ENCODE measurements at regions not wholly inside any gene's neighbourhood (a gene's known extent, or its start where the extent isn't known, plus 50 kb on each side); places are given as distances from the start of the nearest gene placed in this dataset.
"Not testable (repeated sequence)": the region's sequence is repeated elsewhere in the genome, so short reads cannot be mapped to it uniquely, and the experiment has no call there.

GRCh38 chr3:8313560-8314267, 187.9 kb upstream of the LMCD1 start:
- no TSS peak for BruUV-seq (replicated peaks)

GRCh38 chr3:8315526-8315925, 186.1 kb upstream of the LMCD1 start:
- H2AFZ ChIP-seq (ENCODE audit: control insufficient read depth, low read depth, low read length); H3K4me2 ChIP-seq (ENCODE audit: control insufficient read depth, insufficient read depth); BruUV-seq (replicated peaks); H3K36me3 ChIP-seq (ENCODE audit: control insufficient read depth in 2 of 2, insufficient read depth in 2 of 2, low read length in 1 of 2); H3K9me3 ChIP-seq (replicated peaks; ENCODE audit: control insufficient read depth, insufficient read depth, low read length); H3K4me1 ChIP-seq (ENCODE audit: control insufficient read depth, insufficient read depth, low read length); H3K9ac ChIP-seq (ENCODE audit: control insufficient read depth, insufficient read depth, low read length); H4K20me1 ChIP-seq (ENCODE audit: control insufficient read depth, insufficient read depth); H3K4me3 ChIP-seq; H3K27ac ChIP-seq (ENCODE audit: control insufficient read depth, insufficient read depth); in situ Hi-C loops (cut with MboI); DNase-seq (ENCODE audit: low read depth, low spot score); RAD21 ChIA-PET (ENCODE audit: unreplicated experiment); H3K27me3 ChIP-seq (replicated peaks in 1 of 2; ENCODE audit: control insufficient read depth in 2 of 2, insufficient read depth in 2 of 2, low read length in 1 of 2); FAIRE-seq; POLR2A ChIA-PET; intact Hi-C loops (cut with micrococcal nuclease; ENCODE audit: unreplicated experiment); H3K79me2 ChIP-seq (ENCODE audit: control insufficient read depth, insufficient read depth, low read length); ATAC-seq: not testable (repeated sequence)
- ChIA-PET CTCF (interaction anchor here (1.0 kb wide), 2 partner anchors 9 to 13 kb away, joined by 3 read pairs; no protein-coding TSS in a partner anchor), SMC1A (ENCODE audit: uncharacterized antibody, unreplicated experiment) (interaction anchor here (0.9 kb wide), 1 partner anchor 10 kb away, joined by 4 read pairs; no protein-coding TSS in a partner anchor)
- WGBS (ENCODE audit: insufficient coverage, insufficient replicate concordance, low lambda C conversion rate, missing lambda C conversion rate): 4% methylated on average over 3 of the region's 3 CpGs

More at GRCh38 chr3:8313560-8314267, 187.9 kb upstream of the LMCD1 start:
- no peaks in the 10 kb centered on the region for H3K79me2 ChIP-seq (ENCODE audit: control insufficient read depth, insufficient read depth, low read length)
- no peaks in the 10 kb centered on the region for H3K27me3 ChIP-seq (replicated peaks in 1 of 2; ENCODE audit: control insufficient read depth in 2 of 2, insufficient read depth in 2 of 2, low read length in 1 of 2)
- intact Hi-C loops (cut with micrococcal nuclease; ENCODE audit: unreplicated experiment): no loop called here
- H3K4me1 ChIP-seq (ENCODE audit: control insufficient read depth, insufficient read depth, low read length): no peaks in the 10 kb centered on the region
- H3K36me3 ChIP-seq (ENCODE audit: control insufficient read depth in 2 of 2, insufficient read depth in 2 of 2, low read length in 1 of 2): no peaks in the 10 kb centered on the region
- ChIA-PET RAD21 (ENCODE audit: unreplicated experiment) (no interaction called here), SMC1A (ENCODE audit: uncharacterized antibody, unreplicated experiment) (no interaction called here), CTCF (no interaction called here), POLR2A (no interaction called here)
- H2AFZ ChIP-seq (ENCODE audit: control insufficient read depth, low read depth, low read length): no peak overlapping the region
- no peak for TF ChIP-seq PML (IDR thresholded peaks at IDR 0.05; ENCODE audit: low read length)
- no peak for TF ChIP-seq JUNB (IDR thresholded peaks at IDR 0.05)
- TF ChIP-seq BMI1 (IDR thresholded peaks at IDR 0.05; ENCODE audit: borderline replicate concordance): no peak
- no peak for TF ChIP-seq ZBED1 (IDR thresholded peaks at IDR 0.05; ENCODE audit: borderline replicate concordance)
- TF ChIP-seq TAF1 (IDR thresholded peaks at IDR 0.05; ENCODE audit: borderline replicate concordance, low read depth, low read length): no peak
- TF ChIP-seq BCL3 (IDR thresholded peaks at IDR 0.05; ENCODE audit: borderline replicate concordance, insufficient read depth, low read depth, low read length, poor library complexity, severe bottlenecking): no peak
- no peak for TF ChIP-seq HDAC2 (IDR thresholded peaks at IDR 0.05)
- no peak for TF ChIP-seq KAT2A (conservative IDR thresholded peaks at IDR 0.05; ENCODE audit: control insufficient read depth, low read depth, low read length)
- no peak for TF ChIP-seq HSF1 (IDR thresholded peaks at IDR 0.05; ENCODE audit: low read depth, low read length)
- TF ChIP-seq PAX8 (IDR thresholded peaks at IDR 0.05): no peak
- TF ChIP-seq DPF2 (IDR thresholded peaks at IDR 0.05): no peak
- H3K27ac ChIP-seq (ENCODE audit: control insufficient read depth, insufficient read depth): no peak overlapping the region
- WGBS (ENCODE audit: insufficient coverage, insufficient replicate concordance, low lambda C conversion rate, missing lambda C conversion rate): 6% methylated on average over 5 of the region's 5 CpGs
- in situ Hi-C loops (cut with MboI): no loop called here
- H3K9me3 ChIP-seq (replicated peaks; ENCODE audit: control insufficient read depth, insufficient read depth, low read length): no peaks in the 10 kb centered on the region
- no peak for FAIRE-seq
- H3K9ac ChIP-seq (ENCODE audit: control insufficient read depth, insufficient read depth, low read length): no peak overlapping the region
- H3K4me3 ChIP-seq: no peak overlapping the region
- no peak overlapping the region for H3K4me2 ChIP-seq (ENCODE audit: control insufficient read depth, insufficient read depth)
- no peak for ATAC-seq
- no peak for DNase-seq (ENCODE audit: low read depth, low spot score)
- H4K20me1 ChIP-seq (ENCODE audit: control insufficient read depth, insufficient read depth): no peaks in the 10 kb centered on the region
